22Rv1 (cell line): ENCODE measurements at regions not wholly inside any gene's neighbourhood (a gene's known extent, or its start where the extent isn't known, plus 50 kb on each side); places are given as distances from the start of the nearest gene placed in this dataset.

Experiments
- CTCF ChIP-seq: fragments of 450-650 bp; IDR thresholded peaks from 2 replicates; pipeline ENCODE4 v1.5.1; 2017; ENCODE audit warnings: mild to moderate bottlenecking
- ZFX ChIP-seq: fragments of 450-650 bp; IDR thresholded peaks from 2 replicates; pipeline ENCODE4 v1.6.1; 2017; ENCODE audit warnings: antibody characterized with exemption, borderline replicate concordance

- no peak for TF ChIP-seq CTCF
- TF ChIP-seq ZFX = no peak
Measured at GRCh38 chr2:176665086-176665485, 395.8 kb downstream of the MTX2 start.
